Suppressor macrophage treated with lipopolysaccharide for 1 hour (primary cell): ENCODE measurements at regions not wholly inside any gene's neighbourhood (a gene's known extent, or its start where the extent isn't known, plus 50 kb on each side); places are given as distances from the start of the nearest gene placed in this dataset.
A peak's percentile ranks its signal among the peaks of the same experiment; 100 is the strongest.

Experiments
- DNase-seq, 3 donors: peaks; one replicate each; pipeline ENCODE4 v3.0.0-alpha.2; 2020 to 2022

- DNase-seq = no peak
These were observed 59.8 kb downstream of the MRPS30 start for GRCh38 chr5:44868541-44868940.

DNA sequence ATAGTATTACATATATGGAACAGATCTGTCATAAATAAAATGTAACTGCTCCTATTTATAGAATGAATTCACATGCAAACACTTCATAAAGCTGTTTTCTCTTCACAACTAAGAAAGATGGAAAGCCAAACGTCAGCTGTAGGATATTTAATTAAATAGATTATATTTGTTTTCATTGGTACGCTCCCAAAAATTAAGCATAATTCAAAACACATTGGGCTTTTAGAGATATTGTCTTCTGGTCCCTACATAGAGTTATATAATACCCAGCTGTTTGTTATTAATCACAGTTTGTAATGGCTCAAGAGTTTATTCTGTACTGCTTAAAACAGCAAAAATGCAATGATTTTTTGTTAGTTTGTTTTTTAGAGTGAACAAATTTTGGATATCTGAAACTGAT lies 61.2 kb downstream of the MRPS30 start:
- DNase-seq = no peak

DNA sequence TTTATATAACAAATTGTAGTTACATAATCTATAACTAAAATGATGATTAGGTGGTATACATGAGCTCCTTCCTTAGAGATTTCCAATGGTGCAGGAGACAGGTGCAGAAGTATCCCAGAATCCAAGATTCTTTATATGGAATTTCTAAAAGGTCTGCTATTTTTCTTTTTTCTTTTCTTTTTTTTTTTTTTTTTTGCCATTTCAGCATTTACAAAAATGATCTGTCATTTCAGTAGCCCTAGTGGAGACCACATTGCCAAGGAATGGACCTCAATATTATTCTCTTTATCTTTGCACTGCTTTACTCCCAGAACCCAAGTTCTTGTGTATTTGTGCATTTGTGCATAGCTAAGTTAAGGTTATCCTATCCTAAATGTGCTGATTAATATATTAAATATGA lies 61.7 kb downstream of the MRPS30 start:
- DNase-seq = no peak

GRCh38 chr5:44871401-44871800 lies 62.7 kb downstream of the MRPS30 start:
- no peak for DNase-seq

DNA sequence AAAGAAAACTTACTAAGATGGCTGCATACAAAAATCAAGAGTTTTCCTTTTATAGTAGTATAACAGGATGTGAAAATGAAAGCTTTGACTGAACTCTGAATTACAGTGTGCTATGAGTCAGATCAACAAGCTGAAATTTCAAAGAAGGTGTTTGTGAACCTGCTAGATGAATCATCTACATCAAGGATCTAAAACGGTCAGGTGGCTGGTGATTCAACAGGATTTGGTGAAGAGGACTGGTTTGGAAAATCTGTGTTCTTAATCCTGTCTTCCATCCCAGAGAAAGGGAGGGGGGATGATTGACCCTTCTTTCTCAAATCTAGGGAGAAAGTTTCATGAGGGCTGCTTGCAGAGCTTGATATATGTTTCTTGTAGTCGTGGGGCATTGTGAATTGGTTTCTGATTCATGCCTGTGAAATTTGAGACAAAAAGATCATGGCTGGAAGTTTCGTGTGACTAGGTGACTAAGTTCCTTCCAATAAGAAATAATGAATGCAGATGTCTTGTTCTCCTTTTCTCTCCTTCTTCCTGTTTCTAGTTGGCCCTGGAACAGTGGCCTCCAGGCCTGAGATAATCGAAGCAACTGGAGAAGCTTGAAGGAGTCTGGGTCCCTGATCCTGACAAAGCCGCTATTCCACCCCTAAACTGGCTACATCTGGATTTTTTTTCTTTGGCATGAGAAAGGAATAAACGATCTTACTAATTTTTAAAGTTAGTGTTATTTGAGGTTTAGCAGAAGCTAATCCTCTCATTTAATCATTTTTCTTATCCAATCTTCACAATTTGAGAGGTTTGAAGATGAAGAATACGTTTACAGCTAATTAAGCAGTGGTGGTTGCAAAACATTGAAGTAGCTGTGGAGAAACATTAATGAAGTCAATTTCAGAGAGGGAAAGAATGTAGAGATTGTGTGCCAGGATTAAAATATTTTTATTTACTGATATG lies 67.2 kb downstream of the MRPS30 start:
- peak in 1 of 3 donors; percentile 18 for DNase-seq

DNA sequence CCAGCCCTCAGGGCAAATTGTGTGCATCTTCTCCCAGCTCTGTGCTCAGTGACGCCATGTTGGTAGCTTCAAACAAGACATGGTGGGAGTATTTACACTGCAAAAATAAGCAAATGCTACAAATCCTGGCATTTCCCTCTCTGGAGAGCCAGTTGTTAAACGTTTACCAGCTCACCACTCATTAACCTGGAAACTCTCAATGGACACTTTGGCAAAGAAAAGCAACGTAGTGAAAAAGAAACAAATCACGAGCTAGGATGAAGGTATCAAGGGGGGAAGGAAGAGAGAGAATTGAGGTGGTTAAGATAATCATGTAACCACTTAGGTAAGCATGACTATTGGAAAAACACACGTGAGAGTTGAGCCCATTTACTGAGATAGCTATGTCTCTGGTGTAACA lies 72.5 kb downstream of the MRPS30 start:
- DNase-seq = no peak

DNA sequence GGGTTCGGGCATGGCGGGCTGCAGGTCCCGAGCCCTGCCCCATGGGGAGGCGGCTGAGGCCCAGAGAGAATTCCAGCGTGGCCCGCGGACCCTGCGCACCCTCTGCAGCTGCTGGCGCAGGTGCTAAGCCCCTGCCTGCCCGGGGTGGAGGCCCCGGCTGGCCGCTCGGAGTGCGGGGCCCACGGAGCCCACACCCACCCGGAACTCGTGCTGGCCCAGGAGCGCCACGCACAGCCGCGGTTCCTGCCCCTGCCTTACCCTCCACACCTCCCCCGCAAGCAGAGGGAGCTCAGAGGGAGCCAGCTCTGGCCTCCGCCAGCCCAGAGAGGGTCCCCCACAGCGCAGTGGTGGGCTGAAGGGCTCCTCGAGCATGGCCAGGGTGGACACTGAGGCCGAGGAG lies 75.3 kb downstream of the MRPS30 start:
- no peak for DNase-seq

DNA sequence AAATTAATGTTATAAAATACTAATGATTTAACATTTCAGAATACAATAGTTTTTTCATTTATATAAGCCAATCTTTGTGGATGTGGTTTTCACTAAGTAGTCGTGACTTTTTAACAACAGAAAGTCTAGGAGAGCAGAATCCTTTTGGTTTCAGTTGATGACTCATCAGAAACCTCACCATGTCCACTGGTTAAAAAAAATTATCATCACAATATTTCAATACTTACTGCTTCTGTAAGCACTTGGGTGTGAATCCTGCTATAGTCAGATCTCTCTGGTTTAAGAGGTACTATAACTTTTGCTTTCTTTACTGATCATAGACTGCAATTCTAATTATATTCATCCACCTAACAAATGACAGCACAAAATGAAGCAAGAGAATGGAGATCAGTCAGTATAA lies 77.2 kb downstream of the MRPS30 start:
- DNase-seq = no peak

GRCh38 chr5:44887722-44888121 lies 79.0 kb downstream of the MRPS30 start:
- DNase-seq = no peak

- DNase-seq = no peak
These were observed 79.7 kb downstream of the MRPS30 start for GRCh38 chr5:44888435-44888834.

DNA sequence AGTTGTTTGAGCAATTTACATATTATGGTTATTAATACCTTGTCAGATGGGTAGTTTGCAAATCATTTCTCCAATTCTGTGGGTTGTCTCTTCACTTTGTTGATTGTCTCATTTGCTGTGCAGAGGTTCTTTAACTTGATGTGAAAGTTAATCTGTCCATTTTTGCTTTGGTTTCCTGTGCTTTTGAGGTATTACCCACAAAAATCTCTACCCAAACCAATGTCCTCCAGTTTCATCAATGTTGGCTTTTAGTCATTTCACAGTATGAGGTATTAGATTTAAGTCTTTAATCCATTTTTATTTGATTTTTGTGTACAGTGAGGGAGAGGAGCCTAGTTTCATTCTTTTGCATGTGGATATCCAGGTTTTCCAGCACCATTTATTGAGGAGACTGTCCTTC lies 82.4 kb downstream of the MRPS30 start:
- DNase-seq = no peak

DNA sequence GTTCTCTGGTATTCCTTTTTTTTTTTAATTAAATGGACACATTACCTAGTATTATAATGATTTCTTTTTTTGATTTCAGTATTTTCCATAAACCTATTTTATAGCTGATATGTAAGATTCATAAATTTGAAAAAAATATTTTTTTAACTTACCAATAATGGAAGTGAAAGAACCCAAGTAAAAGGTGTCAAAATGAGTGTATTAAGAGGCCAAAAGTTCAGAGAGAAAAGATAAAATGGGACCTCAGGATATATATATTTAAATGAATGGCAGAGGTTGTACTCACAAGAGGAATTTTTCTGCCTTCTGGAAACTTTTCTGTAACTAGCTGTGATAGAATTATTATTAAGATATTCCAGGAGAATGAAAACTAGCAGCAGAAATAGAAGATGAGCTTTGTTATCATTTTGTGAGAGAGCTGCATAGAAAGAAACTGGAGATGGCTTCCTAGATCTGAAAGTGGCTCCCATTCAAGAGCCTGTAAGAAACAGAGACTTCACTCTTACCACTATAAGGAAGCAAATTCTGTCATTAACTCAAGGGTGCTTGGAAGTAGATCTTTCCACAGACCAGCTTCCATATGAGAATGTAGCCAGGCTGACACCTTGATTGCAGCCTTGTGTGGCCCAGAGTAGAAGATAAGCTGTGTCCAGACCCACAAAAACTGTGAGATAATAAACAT lies 91.7 kb downstream of the MRPS30 start:
- no peak for DNase-seq

DNA sequence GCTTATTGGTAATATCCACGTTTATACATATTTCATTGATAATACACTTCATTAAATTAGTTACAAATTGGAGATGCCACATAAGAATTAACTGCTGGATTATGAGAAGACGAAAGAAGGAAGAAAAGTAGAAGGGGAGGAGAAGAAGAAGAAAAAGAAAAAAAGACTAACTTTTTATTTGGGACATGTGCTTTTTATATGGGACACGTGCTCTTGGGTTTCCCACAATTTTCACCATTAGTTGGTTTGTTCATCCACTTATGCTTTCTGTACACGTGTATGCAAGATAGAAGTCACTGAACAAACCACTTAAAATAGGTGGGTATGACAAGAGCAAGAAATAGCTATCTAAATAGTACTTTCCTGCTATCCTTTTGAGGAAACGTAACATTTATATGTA lies 98.6 kb downstream of the MRPS30 start:
- no peak for DNase-seq

GRCh38 chr5:44909004-44909403 lies 100.3 kb downstream of the MRPS30 start:
- no peak for DNase-seq

DNA sequence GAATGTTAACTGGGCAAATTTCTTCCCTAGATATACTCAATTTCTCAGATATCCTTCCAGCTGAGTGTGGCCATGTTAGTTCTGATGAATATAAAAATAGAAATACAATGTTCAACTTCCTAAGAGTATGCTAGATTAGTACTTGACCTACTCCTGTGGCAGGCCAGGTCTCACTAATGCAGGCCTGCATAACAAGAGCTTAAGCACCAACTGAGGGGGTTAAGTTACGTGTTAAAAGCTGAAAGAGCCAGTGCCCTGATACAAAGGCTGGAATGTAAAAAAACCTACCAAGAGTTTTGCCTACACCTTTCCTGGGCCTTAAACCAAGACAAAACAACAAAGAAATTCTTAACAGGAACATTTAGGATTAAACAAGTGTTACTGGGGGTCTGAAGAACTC lies 102.8 kb downstream of the MRPS30 start:
- no peak for DNase-seq

DNA sequence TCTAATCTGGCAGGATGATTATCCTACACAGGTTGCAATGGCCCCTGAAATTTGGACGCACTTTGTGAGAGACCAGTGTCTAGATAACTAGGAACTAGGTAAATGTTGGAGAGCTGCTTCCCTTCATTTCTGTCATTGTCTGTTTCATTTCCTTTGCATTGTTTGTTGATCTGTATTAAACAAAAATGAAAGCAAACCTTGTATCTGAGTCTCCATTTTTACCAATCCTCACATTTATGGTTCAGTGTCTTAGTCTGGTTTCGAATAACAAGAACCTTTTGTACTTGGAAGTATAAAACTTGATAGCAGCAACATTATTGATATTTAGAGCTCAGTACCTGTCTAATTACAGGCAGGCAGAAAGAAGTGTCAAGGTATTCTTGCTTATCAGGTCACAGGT lies 105.5 kb downstream of the MRPS30 start:
- DNase-seq = no peak

DNA sequence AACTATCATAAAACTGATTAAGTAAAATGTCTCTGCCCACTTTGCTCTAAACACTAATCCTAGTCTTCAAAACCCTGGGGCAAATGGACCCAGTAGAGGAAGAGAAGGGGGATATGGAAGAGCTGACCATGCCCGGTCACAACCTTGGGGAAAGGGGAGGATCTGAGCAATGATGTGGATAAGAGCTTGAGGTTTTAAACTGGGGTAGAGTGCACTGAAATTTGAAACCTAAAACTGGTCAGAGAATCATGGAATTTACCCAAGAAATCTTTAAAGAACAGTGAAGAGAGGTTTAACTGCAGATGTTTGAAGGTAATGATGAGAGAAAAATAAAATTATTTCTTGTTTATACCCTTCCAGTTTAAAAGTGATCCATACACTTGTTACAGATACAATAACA lies 110.8 kb downstream of the MRPS30 start:
- no peak for DNase-seq

DNA sequence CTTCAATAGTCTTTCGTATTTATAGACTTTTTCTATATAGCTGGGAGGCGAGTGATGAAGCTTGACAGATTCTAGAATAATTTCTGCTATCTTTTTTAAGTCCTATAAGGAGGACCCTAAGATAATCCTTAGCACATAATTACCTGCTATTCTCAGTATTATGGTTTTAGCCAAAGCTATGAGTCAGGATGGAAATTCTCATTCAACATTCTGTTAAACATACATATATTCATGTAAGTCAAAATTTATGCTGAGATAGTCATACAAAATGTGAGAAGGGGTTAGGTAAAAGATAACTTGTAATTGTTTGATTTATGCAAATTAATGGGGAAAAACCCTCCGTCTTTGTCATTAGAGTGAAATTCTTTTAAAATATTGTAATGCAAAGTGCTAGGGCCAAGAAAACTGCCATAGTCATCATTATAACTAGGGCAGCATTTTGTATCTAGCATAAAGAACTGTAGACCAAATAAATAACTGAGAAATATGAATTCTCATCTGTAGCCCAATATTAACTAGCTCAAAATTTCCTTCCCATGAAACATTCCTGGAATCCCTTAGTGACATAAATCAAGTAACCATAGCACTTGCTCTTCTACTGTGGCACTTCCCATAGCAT lies 118.5 kb downstream of the MRPS30 start:
- no peak for DNase-seq

DNA sequence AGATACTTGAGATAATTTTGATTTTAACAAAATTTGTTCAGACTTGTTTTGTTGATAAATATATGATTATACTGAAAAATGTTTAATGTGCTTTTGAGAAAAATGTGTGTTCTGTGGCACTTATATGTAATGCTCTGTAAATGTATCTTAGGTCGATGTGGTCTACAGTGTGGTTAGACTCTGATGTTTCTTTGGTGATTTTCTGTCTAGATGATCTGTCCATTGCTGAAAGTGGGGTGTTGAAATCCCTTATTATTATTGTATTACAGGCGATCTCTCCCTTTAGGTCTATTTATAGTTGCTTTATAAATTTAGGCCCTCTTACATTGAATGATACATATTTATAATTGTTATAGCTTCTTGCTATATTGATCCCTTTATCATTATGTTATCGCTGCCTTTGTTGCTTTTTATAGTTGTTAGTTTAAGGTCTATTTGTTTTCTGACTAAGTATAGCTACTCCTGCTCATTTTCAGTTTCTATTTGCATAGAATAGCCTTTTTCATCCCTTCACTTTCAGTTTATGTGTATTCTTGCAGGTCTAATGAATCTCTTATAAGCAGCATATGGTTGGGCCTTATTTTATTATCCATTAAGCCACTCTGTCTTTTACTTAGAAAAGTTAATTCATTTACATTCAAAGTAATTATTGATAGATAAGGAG lies 124.3 kb downstream of the MRPS30 start:
- DNase-seq = no peak

- DNase-seq = no peak
These were observed 124.9 kb downstream of the MRPS30 start for GRCh38 chr5:44933686-44934085.

- DNase-seq = no peak
These were observed 126.5 kb downstream of the MRPS30 start for GRCh38 chr5:44935262-44935661.

GRCh38 chr5:44935871-44936270 lies 127.1 kb downstream of the MRPS30 start:
- DNase-seq = no peak

DNA sequence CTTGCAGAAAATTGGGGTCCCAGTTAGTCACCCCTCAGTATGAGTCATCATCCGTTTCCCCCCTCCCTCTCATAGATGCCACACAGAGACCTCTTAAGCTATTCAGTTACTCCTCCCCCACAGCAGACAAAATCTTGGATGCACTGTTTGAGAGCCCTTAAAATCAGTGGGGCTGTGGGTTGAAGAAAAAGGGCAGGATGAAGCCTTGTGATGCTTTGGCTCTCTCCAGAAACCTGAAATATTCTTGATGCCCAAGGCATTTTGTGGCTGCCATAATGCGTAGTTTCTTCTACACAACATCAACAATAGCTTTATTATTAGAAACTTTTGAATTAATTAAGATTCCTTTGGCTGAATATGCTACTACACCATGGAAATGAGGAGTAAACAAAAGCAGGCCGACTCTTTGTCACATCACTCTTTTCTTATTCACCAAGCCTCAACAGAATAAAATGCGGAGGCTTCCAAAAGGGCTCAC lies 133.8 kb downstream of the MRPS30 start:
- no peak for DNase-seq
